KMS-11 (cell line): ENCODE measurements at regions not wholly inside any gene's neighbourhood (a gene's known extent, or its start where the extent isn't known, plus 50 kb on each side); places are given as distances from the start of the nearest gene placed in this dataset.

Experiments
- H2AFZ ChIP-seq: fragments of 200-600 bp; sonication (generic); 2 replicates; pipeline ENCODE4 v1.6.1; 2016; ENCODE audit warnings: antibody characterized with exemption, mixed run types, low read depth
- H3K27ac ChIP-seq: fragments of 200-600 bp; sonication (generic); 2 replicates; pipeline ENCODE4 v1.6.1; 2016; ENCODE audit warnings: mild to moderate bottlenecking, mixed run types
- H3K27me3 ChIP-seq: fragments of 200-600 bp; sonication (generic); 2 replicates; pipeline ENCODE4 v1.6.1; 2017; ENCODE audit warnings: mild to moderate bottlenecking, low read depth, mixed run types, moderate library complexity; ENCODE audit not compliant: insufficient read depth
- H3K36me3 ChIP-seq: fragments of 200-600 bp; sonication (generic); 2 replicates; pipeline ENCODE4 v1.6.1; 2017; ENCODE audit warnings: mild to moderate bottlenecking, mixed run types; ENCODE audit not compliant: insufficient read depth
- H3K4me1 ChIP-seq: fragments of 200-600 bp; sonication (generic); 2 replicates; pipeline ENCODE4 v1.6.1; 2016; ENCODE audit warnings: mild to moderate bottlenecking, low read depth, mixed run types; ENCODE audit not compliant: poor library complexity, severe bottlenecking
- H3K4me2 ChIP-seq: fragments of 200-600 bp; sonication (generic); 2 replicates; pipeline ENCODE4 v1.7.0; 2016; ENCODE audit warnings: mild to moderate bottlenecking, mixed run types
- H3K4me3 ChIP-seq: fragments of 200-600 bp; sonication (generic); IDR thresholded peaks from 2 replicates; pipeline ENCODE4 v1.6.1; 2017; ENCODE audit warnings: low read depth, low read length, mixed read lengths; ENCODE audit not compliant: insufficient read depth
- H3K79me2 ChIP-seq: fragments of 200-600 bp; sonication (generic); 2 replicates; pipeline ENCODE4 v1.6.1; 2016; ENCODE audit warnings: low read depth, mixed run types; ENCODE audit not compliant: insufficient read depth
- H3K9ac ChIP-seq: fragments of 200-600 bp; sonication (generic); 2 replicates; pipeline ENCODE4 v1.6.1; 2016; ENCODE audit warnings: mild to moderate bottlenecking, mixed run types
- H4K20me1 ChIP-seq: fragments of 200-600 bp; sonication (generic); 2 replicates; pipeline ENCODE4 v1.6.1; 2016; ENCODE audit warnings: mild to moderate bottlenecking, mixed run types; ENCODE audit not compliant: insufficient read depth
- CTCF ChIP-seq: fragments of 200-600 bp; sonication (generic); conservative IDR thresholded peaks from 2 replicates; pipeline ENCODE4 v1.6.1; 2017; ENCODE audit warnings: low read depth, mild to moderate bottlenecking, antibody characterized with exemption, low read length, moderate library complexity, mixed read lengths

- no peaks in the 10 kb centered on the region for H3K4me1 ChIP-seq
- no peaks in the 10 kb centered on the region for H4K20me1 ChIP-seq
- no peak overlapping the region for H2AFZ ChIP-seq
- H3K36me3 ChIP-seq = no peaks in the 10 kb centered on the region
- no peak for TF ChIP-seq CTCF
- H3K27ac ChIP-seq = no peak overlapping the region
- H3K79me2 ChIP-seq = no peaks in the 10 kb centered on the region
- H3K4me3 ChIP-seq = no peak overlapping the region
- no peaks in the 10 kb centered on the region for H3K27me3 ChIP-seq
- no peak overlapping the region for H3K9ac ChIP-seq
- no peak overlapping the region for H3K4me2 ChIP-seq
These were observed 465.4 kb downstream of the FAT4 start for GRCh38 chr4:125780164-125780563.

GRCh38 chr4:125780747-125781146 lies 466.0 kb downstream of the FAT4 start:
- H4K20me1 ChIP-seq = no peaks in the 10 kb centered on the region
- H3K36me3 ChIP-seq = no peaks in the 10 kb centered on the region
- no peaks in the 10 kb centered on the region for H3K27me3 ChIP-seq
- no peak overlapping the region for H3K9ac ChIP-seq
- H3K4me1 ChIP-seq = no peaks in the 10 kb centered on the region
- no peak overlapping the region for H2AFZ ChIP-seq
- H3K4me3 ChIP-seq = no peak overlapping the region
- no peak overlapping the region for H3K4me2 ChIP-seq
- no peak for TF ChIP-seq CTCF
- H3K79me2 ChIP-seq = no peaks in the 10 kb centered on the region
- H3K27ac ChIP-seq = no peak overlapping the region

GRCh38 chr4:125781651-125782050 lies 466.9 kb downstream of the FAT4 start:
- H2AFZ ChIP-seq = no peak overlapping the region
- H3K36me3 ChIP-seq = no peaks in the 10 kb centered on the region
- no peaks in the 10 kb centered on the region for H3K79me2 ChIP-seq
- H4K20me1 ChIP-seq = no peaks in the 10 kb centered on the region
- TF ChIP-seq CTCF = no peak
- no peaks in the 10 kb centered on the region for H3K4me1 ChIP-seq
- no peak overlapping the region for H3K4me2 ChIP-seq
- no peaks in the 10 kb centered on the region for H3K27me3 ChIP-seq
- H3K4me3 ChIP-seq = no peak overlapping the region
- no peak overlapping the region for H3K27ac ChIP-seq
- no peak overlapping the region for H3K9ac ChIP-seq

GRCh38 chr4:125784741-125785140 lies 470.0 kb downstream of the FAT4 start:
- Histone ChIP-seq H3K36me3 (no peaks in the 10 kb centered on the region), H3K9ac (no peak overlapping the region), H3K4me2 (no peak overlapping the region), H3K27me3 (no peaks in the 10 kb centered on the region), H3K4me1 (no peaks in the 10 kb centered on the region), H2AFZ (no peak overlapping the region), H3K4me3 (no peak overlapping the region), H4K20me1 (no peaks in the 10 kb centered on the region), H3K27ac (no peak overlapping the region), H3K79me2 (no peaks in the 10 kb centered on the region)
- TF ChIP-seq CTCF = no peak

GRCh38 chr4:125787707-125788106 lies 473.0 kb downstream of the FAT4 start:
- no peaks in the 10 kb centered on the region for H4K20me1 ChIP-seq
- no peak overlapping the region for H3K9ac ChIP-seq
- H3K27ac ChIP-seq = no peak overlapping the region
- no peak overlapping the region for H2AFZ ChIP-seq
- no peaks in the 10 kb centered on the region for H3K4me1 ChIP-seq
- no peak overlapping the region for H3K4me3 ChIP-seq
- H3K36me3 ChIP-seq = no peaks in the 10 kb centered on the region
- H3K4me2 ChIP-seq = no peak overlapping the region
- no peaks in the 10 kb centered on the region for H3K79me2 ChIP-seq
- no peak for TF ChIP-seq CTCF
- H3K27me3 ChIP-seq = no peaks in the 10 kb centered on the region
